D341Med (cell line): ENCODE measurements at regions not wholly inside any gene's neighbourhood (a gene's known extent, or its start where the extent isn't known, plus 50 kb on each side); places are given as distances from the start of the nearest gene placed in this dataset.
"Not testable (repeated sequence)": the region's sequence is repeated elsewhere in the genome, so short reads cannot be mapped to it uniquely, and the experiment has no call there.

Source experiments
- DNase-seq: peaks from one replicate; pipeline ENCODE4 v3.0.0; 2012; ENCODE audit warnings: low spot score

- no peak for DNase-seq
Measured at GRCh38 chr4:23084559-23085248, 392.0 kb downstream of the GBA3 start.

- DNase-seq = no peak
Measured at GRCh38 chr4:23083391-23083790, 390.7 kb downstream of the GBA3 start.

GRCh38 chr4:23080171-23080570 is 387.4 kb downstream of the GBA3 start:
- DNase-seq = not testable (repeated sequence)

DNA sequence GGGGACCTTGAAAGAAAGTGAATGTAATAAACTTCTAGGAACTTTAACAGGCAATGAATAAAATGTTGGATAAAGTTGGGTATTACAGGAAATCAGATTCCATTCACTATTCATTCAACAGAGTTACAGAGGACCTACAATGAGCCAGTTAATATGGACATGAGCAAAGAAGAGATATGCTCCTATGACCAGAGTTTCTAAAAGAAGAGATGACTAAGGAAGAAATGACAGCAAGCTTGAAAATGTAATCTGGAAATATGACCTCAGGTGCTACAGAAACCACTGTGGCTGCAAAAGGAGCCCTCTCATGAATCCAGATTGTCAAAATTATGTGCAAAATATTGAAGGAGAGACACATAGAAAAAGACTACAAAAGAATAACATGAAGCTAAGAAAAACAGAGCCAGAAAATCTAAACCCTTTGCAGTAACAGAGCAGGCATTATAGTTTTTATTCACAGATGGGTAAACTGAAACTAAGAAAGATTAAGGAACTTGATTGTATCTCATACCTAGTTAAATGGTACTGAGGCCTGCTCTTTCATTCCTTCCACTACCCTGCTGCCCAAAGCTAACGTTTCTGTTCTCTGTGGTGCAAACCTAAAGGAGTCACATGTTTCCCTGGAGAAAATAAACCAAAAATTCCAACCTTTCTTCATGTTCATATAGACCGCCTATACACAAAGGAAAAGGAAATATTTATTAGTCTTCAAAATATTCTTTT is 378.3 kb downstream of the GBA3 start:
- no peak for DNase-seq

GRCh38 chr4:23068756-23069155 is 376.0 kb downstream of the GBA3 start:
- DNase-seq = no peak

GRCh38 chr4:23068287-23068686 is 375.6 kb downstream of the GBA3 start:
- no peak for DNase-seq

DNA sequence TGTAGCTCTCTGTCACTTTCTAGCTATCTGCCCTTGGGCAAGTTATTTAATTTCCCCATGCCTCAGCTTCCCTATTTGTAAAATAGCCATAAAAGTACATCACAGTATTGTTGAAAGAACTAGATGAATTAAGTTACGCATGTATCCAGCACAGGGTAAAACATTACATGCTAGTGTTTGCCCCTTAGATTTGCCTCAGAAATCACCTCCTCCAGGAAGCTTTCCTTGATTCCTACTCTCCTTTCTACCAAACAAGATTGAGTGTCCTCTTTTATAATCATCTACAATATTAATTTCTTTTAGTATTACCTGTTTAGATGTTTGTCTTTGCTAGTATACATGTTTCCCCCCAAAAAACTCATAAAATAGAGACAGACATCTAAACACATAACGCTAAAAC is 369.5 kb downstream of the GBA3 start:
- DNase-seq = no peak

DNA sequence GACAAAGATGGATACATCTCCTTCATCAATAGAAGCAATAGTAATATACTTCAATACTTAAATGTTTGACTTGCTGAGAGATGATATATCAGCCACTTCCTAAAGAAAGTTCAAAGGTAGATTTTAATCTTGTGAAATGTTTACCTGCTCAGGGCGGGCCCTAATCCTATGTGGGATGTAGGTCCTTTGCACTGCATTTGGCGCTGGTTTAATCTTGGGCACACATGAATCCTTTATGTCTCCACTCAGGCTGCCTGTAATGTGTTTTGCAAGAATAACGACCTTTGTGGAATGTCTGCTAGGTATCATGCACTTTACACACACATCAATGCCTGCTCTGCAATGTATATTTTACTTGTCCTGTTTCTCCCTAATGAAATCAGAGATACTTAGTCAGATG is 368.7 kb downstream of the GBA3 start:
- DNase-seq = no peak

- no peak for DNase-seq
Measured at GRCh38 chr4:23060776-23061175, 368.0 kb downstream of the GBA3 start.

- no peak for DNase-seq
Measured at GRCh38 chr4:23058165-23058776, 365.5 kb downstream of the GBA3 start.

DNA sequence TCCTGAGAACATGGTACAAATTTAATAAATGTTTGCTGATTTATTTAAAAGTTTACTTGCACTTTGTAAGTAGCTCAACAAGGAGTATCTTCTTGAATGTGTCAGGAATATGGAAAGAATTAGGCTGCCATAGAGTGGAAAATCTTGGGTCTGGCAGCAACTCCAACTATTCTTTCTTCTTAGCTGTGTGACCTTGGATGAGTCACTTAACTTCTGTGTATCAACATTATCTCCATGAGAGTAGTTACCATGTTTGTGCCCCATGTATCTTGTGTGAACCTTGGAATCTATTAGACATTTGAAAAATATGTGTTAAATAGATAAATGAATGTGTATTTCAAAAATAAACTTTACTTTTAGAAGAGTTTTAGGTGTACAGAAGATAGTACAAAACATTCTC is 348.8 kb downstream of the GBA3 start:
- DNase-seq = no peak

GRCh38 chr4:23040539-23040938 is 347.8 kb downstream of the GBA3 start:
- no peak for DNase-seq

GRCh38 chr4:23039818-23040217 is 347.1 kb downstream of the GBA3 start:
- DNase-seq = no peak

DNA sequence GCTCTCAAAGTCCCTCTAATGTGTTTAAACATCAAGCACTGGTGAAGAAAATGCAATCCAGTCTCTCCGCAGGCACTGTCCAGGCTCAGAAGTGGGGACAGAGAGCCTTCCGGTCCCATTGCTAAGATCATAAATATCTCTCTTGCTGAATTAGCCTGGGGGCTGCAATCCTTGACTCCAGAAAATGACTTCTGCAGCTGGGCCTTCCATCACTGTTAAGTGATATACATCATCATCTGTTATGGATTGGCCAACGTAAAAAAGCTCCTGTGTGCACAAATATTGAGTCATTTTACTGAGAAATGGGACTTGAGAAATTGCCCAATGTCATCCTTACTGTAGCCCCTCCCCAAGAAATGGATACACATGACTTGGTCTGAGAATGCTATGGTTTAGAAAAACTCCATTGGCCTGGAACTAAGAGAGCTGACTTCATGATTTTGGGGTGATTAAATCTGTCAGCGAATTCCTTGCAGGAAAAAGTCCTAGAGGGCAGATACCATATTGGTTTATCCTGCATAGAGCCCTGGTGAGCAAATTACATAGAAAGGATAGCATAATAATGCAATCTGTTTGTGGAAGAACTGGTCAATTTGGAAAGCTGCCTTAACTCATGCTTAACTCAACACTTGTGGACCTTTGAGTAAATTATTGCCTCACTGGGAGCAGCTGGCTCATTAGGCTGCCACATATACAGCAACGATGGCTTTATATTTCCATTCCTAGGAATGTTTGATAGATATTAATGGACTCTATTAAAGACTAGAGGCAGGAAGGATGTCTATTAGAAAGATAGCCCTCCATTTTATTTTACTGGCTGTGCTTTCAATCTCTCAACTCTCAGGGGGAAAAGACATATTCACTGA is 346.1 kb downstream of the GBA3 start:
- DNase-seq = no peak

DNA sequence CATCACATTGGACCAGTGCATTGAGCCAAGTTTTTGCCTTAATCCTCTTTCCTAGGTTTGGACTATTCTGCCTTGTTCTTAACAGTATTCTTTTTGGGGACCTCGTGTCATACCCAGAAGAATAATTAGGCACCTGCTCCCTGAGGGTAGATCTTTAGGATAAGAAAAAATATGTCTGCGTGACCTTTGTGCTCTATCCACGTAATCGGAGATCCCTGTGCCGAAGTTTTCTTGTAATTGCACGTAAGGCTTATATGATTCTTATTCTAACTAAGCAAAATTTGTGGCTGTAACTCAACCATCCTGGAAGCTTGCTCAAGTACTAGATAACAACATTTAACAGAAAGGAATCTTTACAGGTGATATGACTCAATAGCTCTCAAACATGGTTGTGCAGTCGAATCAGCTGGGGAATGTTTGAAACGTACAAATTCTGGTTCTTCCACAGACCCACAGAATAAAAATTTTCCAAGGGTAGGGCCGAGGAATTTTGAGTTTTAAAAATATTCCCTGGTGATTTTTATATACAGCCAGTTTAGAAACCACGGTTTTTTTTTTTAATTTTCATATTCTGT is 344.3 kb downstream of the GBA3 start:
- DNase-seq = no peak

- DNase-seq = no peak
Measured at GRCh38 chr4:23036503-23036902, 343.8 kb downstream of the GBA3 start.

DNA sequence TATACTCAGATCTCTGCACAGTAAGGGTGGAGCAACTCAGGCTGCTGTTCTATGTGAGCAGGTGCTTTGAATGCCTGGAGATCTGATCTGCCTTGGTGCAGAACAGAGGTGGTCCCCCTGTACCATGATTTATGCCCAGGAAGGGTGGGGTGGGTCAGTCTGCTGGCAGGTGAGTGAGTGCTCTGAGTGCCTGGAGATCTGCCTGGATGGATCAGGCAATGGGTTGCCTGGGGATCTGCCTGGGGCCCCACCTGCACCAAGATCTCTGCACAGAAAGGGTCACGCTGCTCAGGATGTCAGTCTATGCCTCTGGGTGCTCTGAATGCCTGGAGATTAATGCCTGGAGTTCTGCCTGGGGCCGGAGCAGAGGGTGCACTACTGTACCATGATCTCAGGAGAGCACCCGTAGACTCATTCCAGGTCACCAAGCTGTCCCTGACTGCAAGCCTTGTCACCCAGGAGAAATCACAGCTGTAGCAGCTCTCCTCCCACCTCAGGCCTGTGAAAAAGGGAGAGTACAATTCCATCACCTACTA is 342.9 kb downstream of the GBA3 start:
- no peak for DNase-seq

GRCh38 chr4:23034731-23035130 is 342.0 kb downstream of the GBA3 start:
- DNase-seq = no peak

DNA sequence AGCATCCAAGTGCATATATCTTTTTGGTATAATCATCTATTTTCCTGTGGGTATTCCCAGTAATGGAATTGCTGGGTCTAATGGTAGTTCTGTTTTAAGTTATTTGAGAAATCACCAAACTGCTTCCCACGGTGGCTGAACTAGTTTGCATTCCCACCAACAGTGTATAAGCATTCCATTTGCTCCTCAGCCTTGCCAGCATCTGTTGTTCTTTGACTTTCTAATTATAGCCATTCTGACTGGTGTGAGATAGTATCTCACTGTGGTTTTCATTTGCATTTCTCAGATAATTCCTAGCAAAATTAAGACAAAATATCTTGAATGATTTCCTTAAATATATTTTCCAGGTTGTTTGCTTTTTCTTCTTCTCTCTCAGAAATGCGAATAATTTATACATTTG is 341.1 kb downstream of the GBA3 start:
- DNase-seq = no peak

- no peak for DNase-seq
Measured at GRCh38 chr4:23028875-23029274, 336.1 kb downstream of the GBA3 start.

GRCh38 chr4:23023666-23024065 is 330.9 kb downstream of the GBA3 start:
- DNase-seq = no peak

DNA sequence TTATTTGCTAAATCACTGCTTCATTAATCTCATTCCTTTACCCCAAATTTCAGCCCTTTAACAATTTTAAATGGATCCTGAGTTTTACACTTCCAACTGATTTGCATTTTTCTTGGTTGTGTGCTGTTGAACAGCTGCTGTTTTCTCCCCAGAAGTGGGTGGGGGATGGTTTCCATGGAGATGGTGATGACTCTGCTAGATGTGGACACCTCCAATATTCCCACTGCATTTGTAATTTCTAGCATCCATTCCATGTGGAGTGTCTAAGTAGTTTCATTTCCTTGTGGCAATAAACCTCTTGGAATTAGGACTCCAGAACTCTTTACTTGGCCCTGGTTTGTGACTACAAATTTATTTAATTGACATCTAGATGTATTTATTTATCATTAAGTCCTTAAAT is 330.4 kb downstream of the GBA3 start:
- DNase-seq = no peak
